HG02623 (cell line): ENCODE measurements at regions not wholly inside any gene's neighbourhood (a gene's known extent, or its start where the extent isn't known, plus 50 kb on each side); places are given as distances from the start of the nearest gene placed in this dataset.

Source experiments
- ATAC-seq: cut with Tn5 transposase; IDR thresholded peaks from one replicate; pipeline ENCODE4 v1.9.1; 2021; ENCODE audit warnings: moderate library complexity; ENCODE audit not compliant: unreplicated experiment

- no peak for ATAC-seq
Measured at GRCh38 chr7:50174948-50175347, 81.9 kb upstream of the ZPBP start.

GRCh38 chr7:50166997-50167965 is 74.2 kb upstream of the ZPBP start:
- ATAC-seq: no peak

GRCh38 chr7:50164559-50165170 is 71.6 kb upstream of the ZPBP start:
- no peak for ATAC-seq

- ATAC-seq: no peak
Measured at GRCh38 chr7:50160206-50160605, 67.2 kb upstream of the ZPBP start.

- ATAC-seq: no peak
Measured at GRCh38 chr7:50159154-50159553, 66.1 kb upstream of the ZPBP start.

GRCh38 chr7:50156706-50157105 is 63.7 kb upstream of the ZPBP start:
- ATAC-seq: no peak

- ATAC-seq: no peak
Measured at GRCh38 chr7:50156163-50156562, 63.1 kb upstream of the ZPBP start.

GRCh38 chr7:50155755-50156154 is 62.7 kb upstream of the ZPBP start:
- ATAC-seq: no peak

- ATAC-seq: no peak
Measured at GRCh38 chr7:50153995-50154394, 60.9 kb upstream of the ZPBP start.

- ATAC-seq: no peak
Measured at GRCh38 chr7:50153148-50153547, 60.1 kb upstream of the ZPBP start.

GRCh38 chr7:50152486-50152885 is 59.4 kb upstream of the ZPBP start:
- ATAC-seq: no peak

- ATAC-seq: no peak
Measured at GRCh38 chr7:50151661-50152060, 58.6 kb upstream of the ZPBP start.

- no peak for ATAC-seq
Measured at GRCh38 chr7:50151001-50151400, 58.0 kb upstream of the ZPBP start.

GRCh38 chr7:50149369-50149768 is 56.3 kb upstream of the ZPBP start:
- ATAC-seq: no peak

GRCh38 chr7:50147951-50148808 is 55.1 kb upstream of the ZPBP start:
- ATAC-seq: peak; percentile 55

- ATAC-seq: no peak
Measured at GRCh38 chr7:50146692-50147091, 53.6 kb upstream of the ZPBP start.

- ATAC-seq: peak; percentile 35
Measured at GRCh38 chr7:50145801-50146338, 52.8 kb upstream of the ZPBP start.

- no peak for ATAC-seq
Measured at GRCh38 chr7:50145226-50145625, 52.2 kb upstream of the ZPBP start.
